ENCODE measurements at regions not wholly inside any gene's neighbourhood (a gene's known extent, or its start where the extent isn't known, plus 50 kb on each side); places are given as distances from the start of the nearest gene placed in this dataset.

DNA sequence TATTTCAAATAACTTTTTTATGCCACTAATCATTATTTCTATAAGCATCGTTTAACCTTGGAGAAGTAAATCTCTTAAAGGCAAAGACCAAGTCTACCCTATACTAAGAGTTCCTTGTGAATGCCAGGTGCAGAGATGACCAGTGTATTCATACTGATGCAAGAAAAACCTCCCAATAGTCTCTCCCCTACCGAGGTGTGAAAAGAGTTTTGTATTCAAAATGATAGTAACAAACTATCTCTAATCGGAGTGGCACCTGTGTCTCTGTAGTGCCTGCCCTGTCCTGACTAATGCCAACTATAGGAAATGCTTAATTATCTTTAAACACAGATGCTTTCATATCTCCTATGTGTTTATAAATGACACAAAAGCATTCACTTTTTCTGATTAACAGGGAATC is 798.5 kb downstream of the TRIB2 start:
- ATAC-seq (no peak), DNase-seq (ENCODE audit: low spot score) (no peak)
- no peak overlapping the region for H3K4me3 Mint-ChIP-seq
- POLR2A ChIA-PET = no interaction called here
- H3K4me1 Mint-ChIP-seq = peaks cover 21% of the 10 kb centered on the region
- H3K9me3 Mint-ChIP-seq = no peaks in the 10 kb centered on the region; the same call in 1 of the 2 replicates
- H3K36me3 Mint-ChIP-seq = no peaks in the 10 kb centered on the region
- no peak overlapping the region for H3K27ac Mint-ChIP-seq
- CTCF ChIA-PET = no interaction called here
- H3K27me3 Mint-ChIP-seq (ENCODE audit: low read depth) = peaks cover 61% of the 10 kb centered on the region
- TF ChIP-seq MYBL2 (CRISPR knock-in tag; IDR thresholded peaks at IDR 0.05) (no peak), JAZF1 (CRISPR knock-in tag; IDR thresholded peaks at IDR 0.05) (no peak), GABPB1 (CRISPR knock-in tag; IDR thresholded peaks at IDR 0.05) (no peak), ZNF219 (CRISPR knock-in tag; IDR thresholded peaks at IDR 0.05; ENCODE audit: borderline replicate concordance) (no peak), KAT7 (CRISPR knock-in tag; IDR thresholded peaks at IDR 0.05; ENCODE audit: borderline replicate concordance) (no peak), ZNF263 (CRISPR knock-in tag; IDR thresholded peaks at IDR 0.05; ENCODE audit: low read depth) (no peak), CREB1 (CRISPR knock-in tag; IDR thresholded peaks at IDR 0.05) (no peak), SP1 (CRISPR knock-in tag; conservative IDR thresholded peaks at IDR 0.05) (no peak), ZNF396 (CRISPR knock-in tag; IDR thresholded peaks at IDR 0.05; ENCODE audit: borderline replicate concordance) (no peak), ZNF232 (CRISPR knock-in tag; IDR thresholded peaks at IDR 0.05) (no peak), GTF2I (CRISPR knock-in tag; conservative IDR thresholded peaks at IDR 0.05) (no peak), TCF7 (CRISPR knock-in tag; IDR thresholded peaks at IDR 0.05; ENCODE audit: low read depth) (no peak), TEAD4 (CRISPR knock-in tag; IDR thresholded peaks at IDR 0.05) (no peak)
- TF ChIP-seq, protein P1, sequence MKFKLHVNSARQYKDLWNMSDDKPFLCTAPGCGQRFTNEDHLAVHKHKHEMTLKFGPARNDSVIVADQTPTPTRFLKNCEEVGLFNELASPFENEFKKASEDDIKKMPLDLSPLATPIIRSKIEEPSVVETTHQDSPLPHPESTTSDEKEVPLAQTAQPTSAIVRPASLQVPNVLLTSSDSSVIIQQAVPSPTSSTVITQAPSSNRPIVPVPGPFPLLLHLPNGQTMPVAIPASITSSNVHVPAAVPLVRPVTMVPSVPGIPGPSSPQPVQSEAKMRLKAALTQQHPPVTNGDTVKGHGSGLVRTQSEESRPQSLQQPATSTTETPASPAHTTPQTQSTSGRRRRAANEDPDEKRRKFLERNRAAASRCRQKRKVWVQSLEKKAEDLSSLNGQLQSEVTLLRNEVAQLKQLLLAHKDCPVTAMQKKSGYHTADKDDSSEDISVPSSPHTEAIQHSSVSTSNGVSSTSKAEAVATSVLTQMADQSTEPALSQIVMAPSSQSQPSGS (CRISPR knock-in tag; IDR thresholded peaks at IDR 0.05; ENCODE audit: borderline replicate concordance, low read depth) = no peak
- TF ChIP-seq, protein P2, sequence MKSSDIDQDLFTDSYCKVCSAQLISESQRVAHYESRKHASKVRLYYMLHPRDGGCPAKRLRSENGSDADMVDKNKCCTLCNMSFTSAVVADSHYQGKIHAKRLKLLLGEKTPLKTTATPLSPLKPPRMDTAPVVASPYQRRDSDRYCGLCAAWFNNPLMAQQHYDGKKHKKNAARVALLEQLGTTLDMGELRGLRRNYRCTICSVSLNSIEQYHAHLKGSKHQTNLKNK (CRISPR knock-in tag; IDR thresholded peaks at IDR 0.05) = no peak
- TF ChIP-seq, protein P3, sequence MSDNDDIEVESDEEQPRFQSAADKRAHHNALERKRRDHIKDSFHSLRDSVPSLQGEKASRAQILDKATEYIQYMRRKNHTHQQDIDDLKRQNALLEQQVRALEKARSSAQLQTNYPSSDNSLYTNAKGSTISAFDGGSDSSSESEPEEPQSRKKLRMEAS (CRISPR knock-in tag; IDR thresholded peaks at IDR 0.05) = no peak
- TF ChIP-seq, protein P4, sequence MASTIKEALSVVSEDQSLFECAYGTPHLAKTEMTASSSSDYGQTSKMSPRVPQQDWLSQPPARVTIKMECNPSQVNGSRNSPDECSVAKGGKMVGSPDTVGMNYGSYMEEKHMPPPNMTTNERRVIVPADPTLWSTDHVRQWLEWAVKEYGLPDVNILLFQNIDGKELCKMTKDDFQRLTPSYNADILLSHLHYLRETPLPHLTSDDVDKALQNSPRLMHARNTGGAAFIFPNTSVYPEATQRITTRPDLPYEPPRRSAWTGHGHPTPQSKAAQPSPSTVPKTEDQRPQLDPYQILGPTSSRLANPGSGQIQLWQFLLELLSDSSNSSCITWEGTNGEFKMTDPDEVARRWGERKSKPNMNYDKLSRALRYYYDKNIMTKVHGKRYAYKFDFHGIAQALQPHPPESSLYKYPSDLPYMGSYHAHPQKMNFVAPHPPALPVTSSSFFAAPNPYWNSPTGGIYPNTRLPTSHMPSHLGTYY (CRISPR knock-in tag; IDR thresholded peaks at IDR 0.05) = no peak
- TF ChIP-seq, protein P5, sequence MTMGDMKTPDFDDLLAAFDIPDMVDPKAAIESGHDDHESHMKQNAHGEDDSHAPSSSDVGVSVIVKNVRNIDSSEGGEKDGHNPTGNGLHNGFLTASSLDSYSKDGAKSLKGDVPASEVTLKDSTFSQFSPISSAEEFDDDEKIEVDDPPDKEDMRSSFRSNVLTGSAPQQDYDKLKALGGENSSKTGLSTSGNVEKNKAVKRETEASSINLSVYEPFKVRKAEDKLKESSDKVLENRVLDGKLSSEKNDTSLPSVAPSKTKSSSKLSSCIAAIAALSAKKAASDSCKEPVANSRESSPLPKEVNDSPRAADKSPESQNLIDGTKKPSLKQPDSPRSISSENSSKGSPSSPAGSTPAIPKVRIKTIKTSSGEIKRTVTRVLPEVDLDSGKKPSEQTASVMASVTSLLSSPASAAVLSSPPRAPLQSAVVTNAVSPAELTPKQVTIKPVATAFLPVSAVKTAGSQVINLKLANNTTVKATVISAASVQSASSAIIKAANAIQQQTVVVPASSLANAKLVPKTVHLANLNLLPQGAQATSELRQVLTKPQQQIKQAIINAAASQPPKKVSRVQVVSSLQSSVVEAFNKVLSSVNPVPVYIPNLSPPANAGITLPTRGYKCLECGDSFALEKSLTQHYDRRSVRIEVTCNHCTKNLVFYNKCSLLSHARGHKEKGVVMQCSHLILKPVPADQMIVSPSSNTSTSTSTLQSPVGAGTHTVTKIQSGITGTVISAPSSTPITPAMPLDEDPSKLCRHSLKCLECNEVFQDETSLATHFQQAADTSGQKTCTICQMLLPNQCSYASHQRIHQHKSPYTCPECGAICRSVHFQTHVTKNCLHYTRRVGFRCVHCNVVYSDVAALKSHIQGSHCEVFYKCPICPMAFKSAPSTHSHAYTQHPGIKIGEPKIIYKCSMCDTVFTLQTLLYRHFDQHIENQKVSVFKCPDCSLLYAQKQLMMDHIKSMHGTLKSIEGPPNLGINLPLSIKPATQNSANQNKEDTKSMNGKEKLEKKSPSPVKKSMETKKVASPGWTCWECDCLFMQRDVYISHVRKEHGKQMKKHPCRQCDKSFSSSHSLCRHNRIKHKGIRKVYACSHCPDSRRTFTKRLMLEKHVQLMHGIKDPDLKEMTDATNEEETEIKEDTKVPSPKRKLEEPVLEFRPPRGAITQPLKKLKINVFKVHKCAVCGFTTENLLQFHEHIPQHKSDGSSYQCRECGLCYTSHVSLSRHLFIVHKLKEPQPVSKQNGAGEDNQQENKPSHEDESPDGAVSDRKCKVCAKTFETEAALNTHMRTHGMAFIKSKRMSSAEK (CRISPR knock-in tag; IDR thresholded peaks at IDR 0.05; ENCODE audit: borderline replicate concordance) = no peak

DNA sequence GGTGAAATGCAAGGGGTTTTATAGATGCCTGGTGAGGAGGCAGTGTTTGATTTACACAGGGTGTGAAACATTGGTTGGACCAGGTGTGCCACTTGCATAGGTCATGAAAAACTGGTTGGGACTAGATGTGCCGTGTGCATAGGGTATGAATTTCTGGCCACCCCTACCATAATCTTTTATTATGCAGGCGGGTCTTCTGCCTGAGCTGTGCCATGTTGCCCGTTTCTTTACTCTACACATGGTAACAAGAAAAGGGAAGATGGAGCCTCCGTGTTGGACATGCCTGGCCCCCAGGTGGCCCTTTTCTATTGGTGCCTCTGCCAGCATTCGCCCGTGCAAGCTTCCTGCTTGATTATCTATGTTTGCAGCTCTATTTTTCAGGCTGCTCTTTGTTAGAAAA is 805.4 kb downstream of the TRIB2 start:
- H3K9me3 Mint-ChIP-seq = no peaks in the 10 kb centered on the region
- H3K36me3 Mint-ChIP-seq = no peaks in the 10 kb centered on the region
- no peak for ATAC-seq
- no peak overlapping the region for H3K4me3 Mint-ChIP-seq
- peaks cover 6% of the 10 kb centered on the region; the same call in 1 of the 2 replicates for H3K27me3 Mint-ChIP-seq (ENCODE audit: low read depth)
- CTCF ChIA-PET = no interaction called here
- POLR2A ChIA-PET = no interaction called here
- no peak for TF ChIP-seq RORB (CRISPR knock-in tag; IDR thresholded peaks at IDR 0.05)
- no peak for TF ChIP-seq FOXJ3 (CRISPR knock-in tag; IDR thresholded peaks at IDR 0.05; ENCODE audit: borderline replicate concordance)
- no peak for TF ChIP-seq CREM (CRISPR knock-in tag; IDR thresholded peaks at IDR 0.05)
- H3K4me1 Mint-ChIP-seq = peaks cover 25% of the 10 kb centered on the region
- H3K27ac Mint-ChIP-seq = no peak overlapping the region
- no peak for DNase-seq (ENCODE audit: low spot score)

Measured in WTC11 (cell line).